ENCODE measurements at regions not wholly inside any gene's neighbourhood (a gene's known extent, or its start where the extent isn't known, plus 50 kb on each side); places are given as distances from the start of the nearest gene placed in this dataset.
A peak's percentile ranks its signal among the peaks of the same experiment; 100 is the strongest.

GRCh38 chr6:95768539-95768938, 191.2 kb downstream of the MANEA start:
- WGBS (ENCODE audit: extremely low coverage, insufficient read length, low lambda C conversion rate): no CpG with 5 or more reads among the region's 3 CpGs
- H3K79me2 ChIP-seq (ENCODE audit: insufficient read depth, low read length): no peaks in the 10 kb centered on the region
- no peak overlapping the region for H3K14ac ChIP-seq (ENCODE audit: insufficient read depth, low read length)
- no peak overlapping the region for H4K91ac ChIP-seq (ENCODE audit: insufficient read length, low read depth, low read length)
- H3K4me1 Mint-ChIP-seq: peaks cover 2% of the 10 kb centered on the region in 2 experiments; a peak in 2 of 4 replicates
- no peak overlapping the region for H3K56ac ChIP-seq (ENCODE audit: insufficient read length, low read depth, low read length)
- TF ChIP-seq, protein P1, sequence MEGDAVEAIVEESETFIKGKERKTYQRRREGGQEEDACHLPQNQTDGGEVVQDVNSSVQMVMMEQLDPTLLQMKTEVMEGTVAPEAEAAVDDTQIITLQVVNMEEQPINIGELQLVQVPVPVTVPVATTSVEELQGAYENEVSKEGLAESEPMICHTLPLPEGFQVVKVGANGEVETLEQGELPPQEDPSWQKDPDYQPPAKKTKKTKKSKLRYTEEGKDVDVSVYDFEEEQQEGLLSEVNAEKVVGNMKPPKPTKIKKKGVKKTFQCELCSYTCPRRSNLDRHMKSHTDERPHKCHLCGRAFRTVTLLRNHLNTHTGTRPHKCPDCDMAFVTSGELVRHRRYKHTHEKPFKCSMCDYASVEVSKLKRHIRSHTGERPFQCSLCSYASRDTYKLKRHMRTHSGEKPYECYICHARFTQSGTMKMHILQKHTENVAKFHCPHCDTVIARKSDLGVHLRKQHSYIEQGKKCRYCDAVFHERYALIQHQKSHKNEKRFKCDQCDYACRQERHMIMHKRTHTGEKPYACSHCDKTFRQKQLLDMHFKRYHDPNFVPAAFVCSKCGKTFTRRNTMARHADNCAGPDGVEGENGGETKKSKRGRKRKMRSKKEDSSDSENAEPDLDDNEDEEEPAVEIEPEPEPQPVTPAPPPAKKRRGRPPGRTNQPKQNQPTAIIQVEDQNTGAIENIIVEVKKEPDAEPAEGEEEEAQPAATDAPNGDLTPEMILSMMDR (conservative IDR thresholded peaks at IDR 0.05): peak; percentile 59; the same call in 2 of the 3 replicates
- H3K18ac ChIP-seq (ENCODE audit: insufficient read length, low read depth, low read length): no peak overlapping the region
- no peaks in the 10 kb centered on the region for H3K4me1 ChIP-seq (ENCODE audit: insufficient read depth, low read length)
- no peak overlapping the region for H3K4me2 ChIP-seq (ENCODE audit: insufficient read depth, insufficient read length, low read length)
- H3K4ac ChIP-seq (ENCODE audit: low read depth, low read length): no peak overlapping the region
- H3K27ac Mint-ChIP-seq: no peak overlapping the region
- H3K9me3 ChIP-seq (ENCODE audit: control insufficient read depth, low read depth, low read length): no peaks in the 10 kb centered on the region
- H2BK12ac ChIP-seq (ENCODE audit: insufficient read length, low read depth, low read length): no peak overlapping the region
- H3K23me2 ChIP-seq (ENCODE audit: insufficient read length, low read depth, low read length, poor library complexity, severe bottlenecking): no peaks in the 10 kb centered on the region
- H3K36me3 Mint-ChIP-seq (ENCODE audit: insufficient read depth in 1 of 3, low read depth in 3 of 3): no peaks in the 10 kb centered on the region
- H3K9ac ChIP-seq (ENCODE audit: extremely low read depth, insufficient read length, low read length): no peak overlapping the region
- no peak overlapping the region for H3K27ac ChIP-seq (ENCODE audit: insufficient read length, low read depth, low read length)
- no peak overlapping the region for H2BK20ac ChIP-seq (ENCODE audit: low read depth, low read length, poor library complexity, severe bottlenecking)
- no peak overlapping the region for H4K5ac ChIP-seq (ENCODE audit: insufficient read length, low read depth, low read length)
- no peak overlapping the region for H2BK15ac ChIP-seq (ENCODE audit: low read depth, low read length)
- H3K79me1 ChIP-seq (ENCODE audit: insufficient read depth, low read depth, low read length, poor library complexity, severe bottlenecking): no peaks in the 10 kb centered on the region
- H3K27me3 ChIP-seq (ENCODE audit: insufficient read depth, low read length): no peaks in the 10 kb centered on the region
- no peak overlapping the region for H4K8ac ChIP-seq (replicated peaks; ENCODE audit: insufficient read length, low read depth, low read length)
- H2AK5ac ChIP-seq (ENCODE audit: insufficient read length, low read length): no peak overlapping the region
- H4K20me1 ChIP-seq (ENCODE audit: control insufficient read depth, insufficient read depth, insufficient read length): no peaks in the 10 kb centered on the region
- H2BK120ac ChIP-seq (ENCODE audit: low read depth, low read length, poor library complexity, severe bottlenecking): no peak overlapping the region
- peaks cover 2% of the 10 kb centered on the region; the same call in 1 of the 2 replicates for H3K27me3 Mint-ChIP-seq (ENCODE audit: low read depth)
- peak; percentile 59 for DNase-seq
- H3K4me3 Mint-ChIP-seq: no peak overlapping the region
- H3T11ph ChIP-seq (ENCODE audit: low read length): no peak overlapping the region
- no peak overlapping the region for H3K23ac ChIP-seq (ENCODE audit: insufficient read length, low read depth, low read length)
- H2AFZ ChIP-seq (ENCODE audit: low read length): no peak overlapping the region
- no peaks in the 10 kb centered on the region for H3K9me3 Mint-ChIP-seq
- no peak overlapping the region for H2BK5ac ChIP-seq (ENCODE audit: insufficient read length, low read length)
